Iris pigment epithelial cell (primary cell): ENCODE measurements at regions not wholly inside any gene's neighbourhood (a gene's known extent, or its start where the extent isn't known, plus 50 kb on each side); places are given as distances from the start of the nearest gene placed in this dataset.

Source experiments
- DNase-seq: peaks from one replicate; pipeline ENCODE4 v3.0.0-alpha.2; 2011; ENCODE audit warnings: low read depth

DNA sequence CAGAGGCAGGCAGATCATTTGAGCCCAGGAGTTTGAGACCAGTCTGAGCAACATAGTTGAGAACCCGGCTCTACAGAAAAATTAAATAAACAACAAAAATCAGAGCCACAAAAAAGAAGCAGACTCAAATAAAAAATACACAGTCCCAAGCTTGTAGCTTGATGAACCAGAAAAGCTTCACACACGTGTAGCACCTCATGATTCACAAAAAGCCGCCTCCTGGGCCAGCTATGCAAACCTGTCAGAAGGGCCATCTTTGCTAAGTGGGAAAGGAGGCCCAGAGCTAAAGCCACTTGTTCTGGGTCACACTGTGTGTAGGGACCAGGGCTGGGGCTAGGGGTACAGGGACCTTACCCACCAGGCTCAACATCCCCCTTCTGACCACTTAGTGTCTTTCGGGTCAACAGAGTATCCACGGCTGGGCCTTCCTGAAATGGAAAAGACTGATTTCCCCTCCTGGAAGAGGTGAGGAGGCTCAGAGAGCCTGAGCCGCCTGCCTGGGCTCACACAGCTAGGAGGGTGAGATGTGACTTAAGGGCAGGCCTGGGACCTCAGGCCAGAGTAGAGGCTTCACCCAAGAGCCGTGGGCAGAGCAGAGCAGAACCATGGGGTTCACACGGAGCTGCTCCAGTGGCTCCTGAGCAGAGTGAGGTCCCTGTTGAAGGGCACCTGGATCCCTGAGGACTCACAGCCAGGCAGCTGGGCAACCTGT lies 269.6 kb downstream of the PARN start:
- DNase-seq, result no peak

DNA sequence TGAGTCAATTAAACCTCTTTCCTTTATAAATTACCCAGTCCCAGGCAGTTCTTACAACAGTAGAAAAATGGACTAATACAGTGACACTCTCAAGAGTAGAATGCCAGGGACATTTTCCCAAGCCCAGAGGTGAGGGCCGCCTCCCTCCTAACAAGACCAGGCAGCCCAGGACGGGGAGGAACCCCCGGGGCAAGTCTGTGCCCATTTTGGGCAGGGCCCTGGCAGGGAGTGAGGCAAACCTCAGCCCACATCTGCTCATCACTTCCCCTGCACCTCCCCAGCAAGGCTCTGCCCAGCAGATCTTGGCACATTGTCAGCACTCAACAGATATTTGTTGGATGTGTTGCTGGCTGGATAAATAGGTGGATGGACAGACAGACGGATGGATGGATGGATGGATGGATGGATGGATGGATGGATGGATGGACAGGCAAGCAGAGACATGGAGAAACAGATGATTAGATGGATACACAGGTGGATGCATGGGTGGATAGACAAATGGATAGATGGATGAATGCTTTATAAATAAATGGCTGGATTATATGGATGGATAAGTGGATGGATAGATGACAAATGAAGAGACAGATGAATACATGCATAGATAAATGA lies 271.3 kb downstream of the PARN start:
- DNase-seq, result no peak

DNA sequence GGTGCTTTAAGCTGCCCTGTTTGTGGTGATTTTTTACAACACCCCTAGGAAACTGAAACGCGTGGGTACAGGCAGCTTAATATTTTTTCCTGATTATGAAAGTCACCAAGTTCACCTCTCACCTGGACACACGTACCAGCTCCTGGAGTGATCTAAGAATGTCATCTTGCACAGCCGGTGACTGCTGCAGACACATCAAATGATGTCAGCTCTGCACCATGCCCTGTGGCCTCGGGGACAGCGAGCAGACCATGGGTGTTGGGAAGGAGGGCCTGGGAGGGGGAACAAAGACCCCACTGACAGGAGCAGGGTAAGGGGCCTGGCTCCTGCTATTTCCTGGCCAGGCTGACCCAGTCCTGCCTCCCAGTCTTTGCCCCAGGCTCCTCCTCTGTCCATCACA lies 272.7 kb downstream of the PARN start:
- no peak for DNase-seq

DNA sequence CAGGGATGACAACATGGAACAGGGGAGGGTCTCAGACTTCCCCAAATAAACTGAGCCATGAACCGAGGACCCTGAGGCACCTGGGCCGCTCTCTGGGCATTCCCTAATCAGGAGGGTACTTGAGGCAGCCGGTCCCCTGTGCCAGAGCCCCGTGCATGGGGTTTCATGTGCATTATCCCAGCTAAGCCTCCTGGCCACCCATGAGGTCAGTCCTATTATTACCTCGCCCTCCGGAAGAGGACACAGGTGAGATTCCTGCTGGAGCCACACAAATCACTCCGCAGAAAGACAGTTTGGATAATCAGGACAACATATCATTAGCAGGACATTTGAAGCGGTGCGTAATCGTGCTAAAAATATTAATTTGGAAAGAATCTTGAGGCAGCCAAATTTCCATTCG lies 274.0 kb downstream of the PARN start:
- DNase-seq, result no peak

DNA sequence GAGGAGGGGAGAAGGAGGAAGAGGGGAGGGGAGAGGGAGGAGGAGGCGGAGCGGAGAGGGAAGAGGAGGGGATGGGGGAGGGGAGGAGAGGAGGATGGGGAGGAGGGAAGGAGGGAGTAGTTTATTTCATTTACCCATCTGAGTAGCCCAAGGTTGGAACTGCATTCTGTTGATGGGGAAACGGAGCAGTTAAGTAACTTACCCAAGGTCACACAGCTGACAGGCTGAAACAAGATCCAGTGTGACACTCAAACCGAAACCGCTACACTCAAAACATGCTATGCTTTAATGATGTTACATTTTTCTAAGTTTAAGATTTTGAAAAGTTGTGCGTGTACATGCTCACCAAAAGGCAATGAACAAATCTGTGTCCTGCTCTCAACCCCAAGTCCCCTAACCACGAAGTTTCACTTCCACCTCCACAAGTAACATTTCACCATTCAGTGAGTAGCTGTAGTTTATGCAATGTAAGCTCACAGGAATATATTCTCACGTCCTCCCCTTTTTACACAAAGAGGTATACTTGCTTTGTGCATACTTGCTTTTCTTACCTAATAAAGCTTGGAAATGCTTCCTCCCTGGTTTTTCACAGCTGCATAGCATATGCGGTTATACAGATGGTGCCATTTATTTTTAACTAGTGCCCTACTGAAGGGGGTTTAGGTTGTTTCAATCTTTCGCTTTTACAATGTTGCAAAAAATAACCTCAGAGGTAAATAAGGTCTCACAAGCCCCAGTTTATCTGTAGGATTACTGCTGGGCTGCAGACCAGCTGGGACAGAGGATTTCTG lies 275.3 kb downstream of the PARN start:
- DNase-seq, result peak; percentile 44

DNA sequence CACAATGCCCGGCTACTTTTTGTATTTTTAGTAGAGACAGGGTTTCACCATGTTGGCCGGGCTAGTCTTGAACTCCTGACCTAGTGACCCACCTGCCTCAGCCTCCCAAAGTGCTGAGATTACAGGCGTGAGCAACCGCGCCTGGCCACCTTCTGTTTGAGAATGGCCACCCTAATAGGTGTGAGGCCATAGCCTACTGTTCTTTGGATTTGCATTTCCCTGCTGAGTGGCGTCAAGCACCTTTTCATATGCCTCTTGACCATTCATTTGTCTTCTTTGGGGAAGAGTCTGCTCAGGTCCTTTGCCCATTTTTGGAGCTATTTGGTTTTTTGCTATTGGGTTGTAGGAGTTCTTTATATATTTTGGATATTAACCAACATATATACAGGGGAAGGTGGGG lies 276.7 kb downstream of the PARN start:
- no peak for DNase-seq

DNA sequence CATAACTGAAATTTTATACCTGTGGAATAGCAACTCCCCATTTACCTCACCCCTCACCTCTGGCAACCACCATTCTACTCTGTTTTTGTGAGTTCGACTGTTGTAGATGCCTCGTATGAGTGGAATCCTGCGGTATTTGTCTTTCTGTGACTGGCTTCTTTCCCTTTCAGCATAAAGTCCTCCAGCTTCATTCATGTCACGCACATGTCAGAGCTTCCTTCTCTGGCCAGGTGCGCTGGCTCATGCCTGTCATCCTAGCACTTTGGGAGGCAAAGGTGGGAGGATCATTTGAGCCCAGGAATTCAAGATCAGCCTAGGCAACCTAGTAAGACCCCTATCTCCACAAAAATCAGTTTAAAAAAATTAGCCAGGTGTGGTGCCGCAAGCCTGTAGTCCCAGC lies 278.4 kb downstream of the PARN start:
- DNase-seq, result no peak

DNA sequence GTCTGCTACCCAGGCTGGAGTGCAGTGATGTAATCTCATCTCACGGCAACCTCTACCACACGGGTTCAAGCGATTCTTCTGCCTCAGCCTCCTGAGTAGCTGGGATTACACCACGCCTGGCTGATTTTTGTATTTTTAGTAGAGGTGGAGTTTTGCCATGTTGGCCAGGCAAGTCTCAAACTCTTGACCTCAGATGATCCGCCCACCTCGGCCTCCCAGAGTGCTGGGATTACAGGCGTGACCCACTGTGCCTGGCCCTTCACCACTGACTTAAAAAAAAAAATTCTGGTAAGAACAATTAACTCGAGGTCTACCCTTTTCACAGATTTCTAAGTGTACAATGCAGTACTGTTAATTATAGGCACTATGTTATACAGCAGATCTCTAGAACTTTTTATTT lies 279.4 kb downstream of the PARN start:
- no peak for DNase-seq

DNA sequence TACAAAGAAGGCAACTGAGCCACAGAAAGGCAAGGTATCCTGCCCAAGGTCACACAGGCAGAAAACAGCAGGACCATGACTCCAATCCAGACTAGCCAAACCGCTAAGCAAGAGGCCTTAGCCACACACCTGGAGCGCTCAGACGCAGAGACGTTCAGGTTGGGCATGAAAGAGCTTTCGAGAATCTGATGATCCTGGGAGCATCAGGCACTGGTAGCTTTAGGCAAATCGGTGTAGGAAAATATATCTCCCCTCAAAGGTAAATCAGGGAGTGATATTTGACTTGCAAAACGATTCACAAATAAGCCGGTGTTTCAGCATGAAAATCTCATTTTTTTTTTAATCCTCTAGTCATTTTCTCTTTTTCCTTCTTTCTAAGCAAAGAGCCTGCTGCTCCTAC lies 279.0 kb downstream of the MRTFB start:
- DNase-seq, result no peak

DNA sequence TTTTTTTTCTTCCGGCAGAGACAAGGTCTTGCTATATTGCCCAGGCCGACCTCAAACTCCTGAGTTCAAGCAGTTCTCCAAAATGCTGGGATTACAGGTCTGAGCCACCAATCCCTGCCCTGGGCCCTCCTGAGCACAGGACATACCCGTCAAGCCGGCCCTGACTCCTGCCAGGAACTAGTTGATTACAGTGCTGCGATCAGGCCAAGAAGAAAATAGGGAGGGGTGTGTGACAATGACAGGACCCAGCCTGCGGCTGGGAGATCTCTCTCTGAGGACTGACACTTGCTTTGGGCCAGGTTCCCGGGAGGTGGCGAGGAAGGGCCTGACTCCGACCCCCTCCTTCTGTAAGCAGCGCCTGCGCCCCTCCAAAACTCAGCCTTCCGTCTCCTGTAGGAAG lies 276.6 kb downstream of the MRTFB start:
- DNase-seq, result no peak

DNA sequence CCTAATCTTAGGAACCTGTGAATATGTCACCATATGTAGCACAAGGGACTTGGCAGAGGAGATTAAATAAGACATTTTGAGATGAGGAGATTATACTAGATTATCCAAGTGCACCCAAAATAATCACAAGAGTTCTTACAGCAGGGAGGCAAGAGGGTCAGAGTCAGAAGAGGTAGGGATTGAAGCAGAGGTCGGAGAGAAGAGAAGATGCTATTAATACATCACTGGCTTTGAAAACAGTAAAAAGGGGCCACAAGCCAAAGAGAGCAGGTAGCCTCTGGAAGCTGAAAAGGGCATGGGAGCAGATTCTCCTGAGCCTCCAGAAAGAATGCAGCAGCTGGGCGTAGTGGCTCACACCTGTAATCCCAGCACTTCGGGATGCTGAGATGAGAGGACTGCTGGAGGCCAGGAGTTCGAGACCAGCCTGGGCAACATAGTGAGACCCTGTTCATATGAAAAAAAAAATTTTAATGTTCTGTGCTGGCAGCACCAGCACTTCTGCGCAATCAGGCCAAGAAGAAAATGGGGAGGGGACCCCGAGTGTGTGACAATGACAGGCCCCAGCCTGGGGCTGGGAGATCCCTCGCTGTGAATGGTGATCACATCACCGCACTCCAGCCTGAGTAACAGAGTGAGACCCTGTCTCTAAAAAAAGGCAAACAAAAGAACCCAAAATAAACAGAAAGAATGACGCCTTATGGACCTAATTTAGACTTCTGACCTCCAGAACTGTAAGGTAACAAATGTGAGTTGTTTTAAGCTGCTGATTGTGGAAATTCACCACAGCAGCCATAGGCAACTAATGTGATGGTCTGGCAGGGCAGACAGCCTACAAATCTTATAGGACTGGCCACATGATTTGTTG lies 275.4 kb downstream of the MRTFB start:
- no peak for DNase-seq

DNA sequence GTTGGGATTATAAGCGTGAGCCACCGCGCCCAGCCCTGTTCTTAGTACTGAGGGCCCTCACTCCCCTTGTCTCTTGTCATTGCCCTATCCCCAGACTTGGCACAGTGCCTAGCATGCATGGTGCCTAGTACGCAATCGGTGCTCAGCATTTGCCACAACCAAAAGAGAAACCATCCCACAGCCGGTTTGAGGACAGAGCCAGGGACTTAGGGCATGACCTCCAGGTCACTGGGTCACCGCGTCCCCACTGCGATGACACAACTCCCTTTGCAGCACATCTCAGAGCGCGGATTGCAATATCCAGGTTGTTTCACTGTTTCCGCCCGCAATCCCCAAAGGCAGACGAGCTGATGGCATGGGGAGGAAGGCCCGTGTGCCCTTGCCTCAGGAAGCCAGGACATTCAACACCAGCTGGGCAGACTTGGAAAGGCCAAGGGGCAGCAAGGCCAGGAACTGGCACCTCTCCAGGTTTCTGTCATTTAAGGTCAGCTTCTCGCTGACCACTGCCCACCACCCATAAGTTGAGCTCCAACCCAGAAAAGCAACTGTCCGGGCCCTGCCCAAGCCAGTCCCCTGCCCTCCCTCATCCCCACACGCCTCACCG lies 274.5 kb downstream of the MRTFB start:
- DNase-seq, result no peak

DNA sequence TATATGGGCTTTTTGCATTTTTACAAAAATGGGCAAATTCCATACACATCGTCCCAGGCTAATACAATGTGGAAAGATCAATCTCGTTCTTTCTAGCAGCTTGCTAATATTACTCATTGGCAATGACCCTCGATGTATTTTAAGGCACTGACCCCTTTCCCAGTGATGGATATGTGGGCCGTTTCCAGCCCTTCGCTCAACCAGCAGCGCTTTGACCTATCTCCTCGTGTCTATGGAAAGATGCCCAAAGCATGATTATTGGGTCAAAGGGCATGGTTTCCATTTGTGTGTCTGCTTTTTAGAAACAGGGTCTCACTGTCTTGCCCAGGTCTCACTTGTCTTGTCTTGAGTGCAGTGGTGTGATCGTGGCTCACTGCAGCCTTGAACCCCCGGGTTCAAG lies 273.8 kb downstream of the MRTFB start:
- DNase-seq, result no peak

DNA sequence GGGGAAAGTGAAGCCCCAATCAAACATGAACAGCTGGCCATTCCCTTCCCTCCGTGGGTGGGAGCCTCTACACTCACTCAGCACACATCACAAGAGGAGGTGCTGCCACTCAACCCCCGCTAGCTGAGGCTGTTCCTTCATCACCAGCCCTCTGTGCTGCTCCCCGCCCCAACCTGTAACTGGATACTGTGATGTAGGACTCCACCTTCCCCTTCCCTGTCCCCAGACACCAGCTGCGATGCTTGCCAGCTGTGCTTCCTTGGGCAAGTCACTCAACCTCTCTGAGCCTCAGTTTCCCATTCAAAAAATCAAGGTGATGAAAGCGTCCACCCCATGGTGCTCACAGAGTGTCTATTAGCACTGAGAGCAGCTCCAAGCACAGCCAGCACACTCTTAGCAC lies 273.2 kb downstream of the MRTFB start:
- no peak for DNase-seq

DNA sequence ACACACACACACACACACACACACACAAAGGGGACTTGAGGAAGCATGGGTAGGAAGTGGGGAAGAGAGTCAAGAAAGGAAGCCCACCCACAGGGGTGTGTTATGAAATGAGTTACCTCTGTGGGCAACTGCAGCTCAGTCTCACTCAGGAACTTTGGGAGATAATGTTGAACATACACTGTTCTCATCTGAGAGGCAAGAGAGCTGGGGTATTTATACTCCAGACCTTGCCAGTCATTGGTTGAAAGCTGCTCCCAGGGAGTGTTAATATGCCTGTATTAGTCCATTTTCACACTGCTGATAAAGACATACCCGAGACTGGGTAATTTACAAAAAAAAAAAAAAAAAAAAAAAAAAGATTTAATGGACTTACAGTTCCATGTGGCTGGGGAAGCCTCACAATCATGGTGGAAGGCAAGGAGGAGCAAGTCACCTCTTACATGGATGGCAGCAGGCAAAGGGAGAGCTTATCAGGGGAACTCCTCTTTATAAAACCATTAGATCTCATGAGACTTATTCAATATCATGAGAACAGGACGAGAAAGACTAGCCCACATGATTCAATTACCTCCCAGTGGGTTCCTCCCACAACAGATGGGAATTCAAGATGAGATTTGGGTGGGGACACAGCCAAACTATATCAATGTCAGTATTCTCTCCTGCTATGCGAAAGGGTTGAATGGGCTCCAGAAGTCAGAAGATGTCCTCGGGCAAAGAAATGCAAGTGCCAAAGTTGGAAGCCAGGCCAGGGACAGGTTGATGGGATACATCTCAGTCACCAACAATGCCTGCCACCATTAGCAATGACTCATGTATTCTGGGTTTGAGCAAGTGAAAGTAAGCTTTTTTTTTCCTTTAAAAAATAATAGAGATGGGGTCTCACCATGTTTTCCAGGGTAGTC lies 270.5 kb downstream of the MRTFB start:
- DNase-seq, result no peak

DNA sequence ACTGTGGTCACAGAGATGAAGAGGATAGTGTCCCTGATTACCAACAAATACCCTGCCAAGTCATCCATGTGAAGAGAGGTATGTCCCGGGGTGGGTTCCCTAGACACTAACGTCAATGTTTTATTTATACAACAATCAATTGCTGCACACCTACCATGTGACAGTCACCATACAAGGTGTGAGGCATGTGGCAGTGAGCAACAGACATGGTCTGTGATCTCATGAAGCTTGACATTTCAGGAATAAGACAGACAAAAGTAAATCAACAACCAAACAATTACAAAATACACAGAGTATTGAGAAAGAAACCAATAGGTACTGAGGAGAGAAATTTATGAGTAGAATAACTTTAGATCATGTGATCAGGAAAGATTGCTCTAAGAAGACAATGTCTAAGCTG lies 268.6 kb downstream of the MRTFB start:
- DNase-seq, result no peak

DNA sequence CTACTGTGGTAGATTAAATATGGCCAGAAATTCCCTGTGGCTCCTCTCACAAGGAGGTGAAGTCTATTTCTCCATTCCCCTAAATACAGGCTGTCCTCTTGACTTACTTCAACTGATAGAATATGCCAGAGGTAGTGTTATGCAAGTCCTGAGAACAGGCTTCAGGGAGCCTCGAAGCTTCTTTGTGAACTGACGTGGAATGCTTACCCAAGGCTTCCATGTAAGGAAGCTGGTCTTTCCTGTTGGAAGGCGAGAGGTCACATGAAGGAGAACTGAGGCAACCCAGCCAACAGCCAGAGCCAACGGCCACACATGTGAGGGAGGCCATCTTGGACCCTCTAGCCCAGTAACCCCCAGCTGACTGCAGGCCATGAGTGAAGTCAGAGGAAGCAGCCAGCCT lies 267.9 kb downstream of the MRTFB start:
- no peak for DNase-seq

DNA sequence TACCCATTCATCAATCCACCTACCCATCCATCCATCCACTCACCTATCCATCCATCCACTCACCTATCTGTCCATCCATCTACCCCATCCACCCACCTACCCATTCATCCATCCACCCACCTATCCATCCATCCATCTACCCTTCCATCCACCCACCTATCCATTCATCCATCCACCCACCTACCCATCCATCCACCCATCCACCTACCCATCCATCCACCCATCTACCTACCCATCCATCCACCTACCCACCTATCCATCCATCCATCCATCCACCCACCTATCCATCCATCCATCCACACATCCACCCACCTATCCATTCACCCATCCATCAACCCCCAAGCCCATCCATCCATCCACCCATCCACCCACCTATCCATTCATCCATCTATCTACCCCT lies 267.1 kb downstream of the MRTFB start:
- no peak for DNase-seq

DNA sequence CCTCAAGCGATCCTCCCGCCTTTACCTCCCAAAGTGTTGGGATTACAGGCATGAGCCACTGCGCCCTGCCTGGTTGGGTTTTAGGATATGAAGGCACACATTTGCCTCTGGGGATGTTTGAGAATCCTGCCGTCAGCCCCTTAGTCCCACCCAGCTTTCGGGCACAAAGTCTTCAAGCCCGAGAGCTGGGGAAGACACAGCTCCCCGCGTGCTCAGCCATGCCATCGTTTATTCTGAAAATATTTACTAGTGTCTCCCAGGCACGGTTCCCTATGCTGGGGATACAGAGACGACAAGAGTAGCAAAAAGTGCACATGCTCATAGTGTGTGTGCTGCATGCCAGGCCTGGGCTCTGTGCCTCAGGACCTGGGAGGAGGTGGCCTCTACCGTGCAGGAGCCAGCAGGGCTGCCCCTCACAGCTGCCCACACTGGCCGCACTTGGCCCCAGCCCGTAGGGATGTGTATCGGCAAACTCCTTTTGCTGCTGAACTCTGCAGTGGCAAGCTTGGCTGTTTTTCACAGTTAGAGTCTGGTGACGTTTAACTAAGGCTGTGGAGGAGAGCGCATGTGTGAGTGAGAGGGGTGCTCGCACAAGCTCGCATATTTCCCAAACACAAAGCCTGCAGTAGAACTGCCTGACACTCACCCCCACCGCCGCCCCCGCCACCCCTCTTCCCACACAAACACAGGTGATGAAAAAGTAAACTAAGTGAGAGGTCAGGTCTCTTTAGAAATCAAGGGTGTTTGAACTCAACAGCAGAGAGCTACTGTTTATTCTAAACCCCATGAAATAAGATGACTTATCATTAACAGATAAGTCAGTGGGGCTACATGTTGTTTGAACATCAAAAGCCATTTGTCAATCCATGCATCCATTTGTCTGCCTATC lies 266.4 kb downstream of the MRTFB start:
- no peak for DNase-seq

DNA sequence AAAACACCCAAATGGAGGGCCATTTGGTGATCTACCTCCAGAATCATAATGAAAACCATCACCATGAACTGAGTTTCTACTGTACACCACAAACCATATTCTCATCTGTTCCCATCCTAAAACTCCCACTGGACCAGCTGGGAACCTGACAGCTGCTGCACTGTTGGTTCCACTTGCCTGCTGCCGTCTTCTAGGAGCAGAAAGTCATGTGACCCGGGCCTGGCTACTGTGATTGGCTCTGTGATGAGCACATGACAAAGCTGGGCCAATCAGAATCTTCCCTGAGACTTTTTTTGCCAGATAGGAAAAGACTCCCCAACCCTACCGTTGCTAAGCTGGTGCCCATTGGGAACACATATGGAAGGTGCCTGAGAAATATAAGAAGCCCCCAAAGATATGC lies 264.2 kb downstream of the MRTFB start:
- DNase-seq, result no peak
